ENCODE measurements at regions not wholly inside any gene's neighbourhood (a gene's known extent, or its start where the extent isn't known, plus 50 kb on each side); places are given as distances from the start of the nearest gene placed in this dataset.

DNA sequence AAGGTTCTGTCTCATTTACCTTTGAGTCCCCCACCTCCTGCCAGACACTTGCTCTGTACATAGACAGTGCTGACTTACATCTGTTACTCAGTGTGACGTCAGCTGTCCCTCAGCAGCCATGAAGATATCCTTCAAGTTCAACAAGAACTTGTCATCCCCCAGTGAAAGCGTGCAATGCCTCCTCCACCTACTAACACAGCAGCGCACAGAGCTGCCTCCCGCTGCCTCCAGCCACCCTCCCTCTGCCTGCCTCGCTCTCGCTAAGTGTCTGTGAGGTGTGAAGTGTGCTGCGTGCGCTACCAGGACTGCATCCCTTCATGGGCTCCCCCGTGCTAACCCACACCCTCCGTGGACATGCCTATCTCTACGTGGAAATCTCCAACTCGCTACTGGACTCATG, 621.4 kb downstream of the BRD1 start:
- no peak overlapping the region for H3K4me3 ChIP-seq (ENCODE audit: low read depth, low read length)
- in situ Hi-C loops (cut with HindIII; ENCODE audit: low sequenced_read_pairs): no loop called here
- TF ChIP-seq CTCF (IDR thresholded peaks at IDR 0.05; ENCODE audit: low read depth, low read length, missing control alignments): no peak
- DNase-seq (ENCODE audit: low read depth): no peak

GRCh38 chr22:49205483-49205800, 622.2 kb downstream of the BRD1 start:
- in situ Hi-C loops (cut with HindIII; ENCODE audit: low sequenced_read_pairs): no loop called here
- no peak for TF ChIP-seq CTCF (IDR thresholded peaks at IDR 0.05; ENCODE audit: low read depth, low read length, missing control alignments)
- no peak overlapping the region for H3K4me3 ChIP-seq (ENCODE audit: low read depth, low read length)
- DNase-seq (ENCODE audit: low read depth): no peak

DNA sequence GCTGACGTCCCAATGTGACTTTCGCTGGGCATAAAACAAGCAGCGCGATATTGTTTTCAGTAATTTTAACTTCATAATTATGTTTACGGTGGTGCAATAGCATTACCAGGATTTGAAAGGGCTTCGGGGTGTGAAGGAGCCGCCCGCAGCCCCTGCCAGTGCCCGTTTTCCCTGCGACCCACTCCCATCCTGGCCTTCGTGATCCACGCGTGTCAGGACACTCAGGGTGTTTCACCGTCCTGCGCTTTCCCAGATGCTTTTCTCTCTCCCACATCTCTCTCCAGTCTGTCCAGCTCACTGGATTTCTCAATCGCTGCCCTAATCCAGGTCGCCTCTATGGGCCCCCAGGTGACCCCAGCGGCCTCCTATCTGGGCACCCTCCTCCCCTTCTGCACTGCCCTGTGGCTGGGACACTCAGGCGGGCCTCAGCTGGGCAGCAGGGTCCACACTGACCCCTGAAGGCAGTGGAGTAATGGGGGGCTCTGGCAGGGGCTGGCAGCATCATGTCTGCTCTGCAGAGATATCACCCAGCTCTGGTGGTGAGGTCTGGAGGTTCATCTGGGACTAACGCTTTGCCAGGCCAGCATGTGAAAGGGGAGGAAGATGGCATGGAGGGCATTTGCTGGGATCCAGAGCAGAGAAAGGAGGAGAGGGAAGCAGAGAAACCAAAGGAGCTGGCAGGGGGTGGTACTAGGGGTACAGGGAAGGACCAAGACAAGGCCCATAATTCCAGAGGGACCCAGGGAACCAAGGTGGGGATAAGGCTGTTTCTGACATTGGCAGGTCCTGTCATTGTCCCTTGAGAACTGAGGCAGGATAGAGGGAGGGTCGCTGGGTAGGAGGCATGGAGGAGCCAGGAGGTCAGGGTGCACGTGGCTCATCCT, 622.8 kb downstream of the BRD1 start:
- no peak for DNase-seq (ENCODE audit: low read depth)
- TF ChIP-seq CTCF (IDR thresholded peaks at IDR 0.05; ENCODE audit: low read depth, low read length, missing control alignments): no peak
- no peak overlapping the region for H3K4me3 ChIP-seq (ENCODE audit: low read depth, low read length)
- in situ Hi-C loops (cut with HindIII; ENCODE audit: low sequenced_read_pairs): no loop called here

DNA sequence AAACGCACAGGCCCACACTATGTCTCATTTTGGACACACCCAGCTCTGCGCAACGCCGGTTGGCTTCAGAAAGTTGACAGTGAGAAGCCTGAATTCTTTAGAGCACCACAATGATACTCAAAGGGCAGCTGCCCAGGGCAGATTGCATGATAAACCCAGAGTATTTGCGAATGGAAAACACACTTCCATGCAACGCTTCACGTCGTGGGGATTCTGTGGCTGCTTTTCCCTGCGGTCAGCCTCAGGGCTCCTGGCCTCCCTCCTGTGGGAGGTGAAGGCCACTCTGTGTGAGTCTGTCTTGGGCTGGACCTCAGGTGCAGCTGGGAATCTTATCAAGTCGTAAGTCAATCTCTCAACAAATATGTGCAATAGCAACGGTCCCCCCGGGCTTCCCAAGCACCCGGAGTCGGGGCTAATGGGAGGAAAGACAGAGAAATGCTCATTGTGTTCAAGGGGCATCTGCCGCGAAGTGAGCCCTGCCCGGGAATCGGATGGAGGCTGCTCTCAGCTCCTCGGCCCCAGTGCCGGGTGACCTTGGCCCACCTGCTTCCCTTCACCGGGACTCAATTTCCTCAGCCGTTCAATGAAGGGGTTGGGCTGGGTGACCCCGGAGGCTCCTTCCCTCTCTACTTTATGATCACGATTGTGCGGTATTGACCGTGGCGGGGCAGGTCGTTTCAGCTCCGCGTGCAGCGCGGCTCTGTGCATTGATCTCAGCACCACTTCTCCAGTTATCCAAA, 623.6 kb downstream of the BRD1 start:
- no peak for DNase-seq (ENCODE audit: low read depth)
- TF ChIP-seq CTCF (IDR thresholded peaks at IDR 0.05; ENCODE audit: low read depth, low read length, missing control alignments): no peak
- H3K4me3 ChIP-seq (ENCODE audit: low read depth, low read length): no peak overlapping the region
- in situ Hi-C loops (cut with HindIII; ENCODE audit: low sequenced_read_pairs): no loop called here

DNA sequence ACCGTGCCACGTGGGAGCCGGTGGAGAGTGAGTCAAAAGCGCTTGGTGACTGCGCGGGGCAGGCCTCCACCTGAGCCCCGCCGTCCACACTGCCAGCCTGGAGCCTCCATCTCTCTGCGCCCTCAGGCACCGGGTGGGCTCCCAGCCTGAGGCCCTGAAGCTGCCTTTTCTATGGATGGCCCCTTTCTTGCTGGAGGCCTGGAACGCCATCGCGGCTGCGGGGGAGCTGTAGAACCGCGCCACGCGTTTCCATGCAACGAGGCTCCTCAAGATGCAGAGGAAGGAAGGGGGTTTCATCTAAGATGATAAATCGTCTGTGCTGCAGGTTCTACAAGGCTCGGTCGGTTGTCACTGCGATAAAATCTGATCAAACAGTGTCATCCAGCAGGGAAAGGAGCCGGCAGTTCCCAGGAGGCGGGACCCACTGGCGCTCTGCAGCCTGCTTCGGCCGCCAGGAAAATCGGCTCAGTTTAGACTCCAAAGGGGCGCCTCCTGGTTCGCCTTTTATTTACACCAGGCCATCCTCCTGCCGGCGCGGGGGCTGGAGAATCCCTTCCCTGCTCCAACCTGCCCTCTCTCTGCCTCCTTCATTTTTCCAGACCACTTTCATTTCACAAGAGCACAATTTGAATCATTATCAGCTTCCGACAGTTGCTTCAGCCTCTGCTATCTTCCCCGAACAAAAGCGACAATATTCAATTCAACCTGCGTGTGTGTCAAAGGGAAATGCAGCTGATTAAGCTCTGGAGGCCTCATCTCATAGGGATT, 624.4 kb downstream of the BRD1 start:
- in situ Hi-C loops (cut with HindIII; ENCODE audit: low sequenced_read_pairs): no loop called here
- no peak overlapping the region for H3K4me3 ChIP-seq (ENCODE audit: low read depth, low read length)
- DNase-seq (ENCODE audit: low read depth): no peak
- no peak for TF ChIP-seq CTCF (IDR thresholded peaks at IDR 0.05; ENCODE audit: low read depth, low read length, missing control alignments)

- in situ Hi-C loops (cut with HindIII; ENCODE audit: low sequenced_read_pairs): no loop called here
- no peak for DNase-seq (ENCODE audit: low read depth)
- no peak for TF ChIP-seq CTCF (IDR thresholded peaks at IDR 0.05; ENCODE audit: low read depth, low read length, missing control alignments)
- no peak overlapping the region for H3K4me3 ChIP-seq (ENCODE audit: low read depth, low read length)
Observed at GRCh38 chr22:49202226-49202625, 625.4 kb downstream of the BRD1 start.
